Stomach (tissue), 8 donors: ENCODE measurements at regions not wholly inside any gene's neighbourhood (a gene's known extent, or its start where the extent isn't known, plus 50 kb on each side); places are given as distances from the start of the nearest gene placed in this dataset.
A peak's percentile ranks its signal among the peaks of the same experiment; 100 is the strongest.

Source experiments
- DNase-seq, 2 donors: peaks; one replicate each; pipeline versions ENCODE4 v3.0.0 to v3.0.0-alpha.2; 2013 to 2019
- H3K27ac ChIP-seq, 5 donors: fragments of 200-600 bp in 4 of 5; sonication (generic) in 4 of 5; one replicate each; pipeline ENCODE4 v1.5.1; 2013 to 2019; ENCODE audit warnings: mild to moderate bottlenecking in 1 of 5, moderate library complexity in 1 of 5
- H3K27me3 ChIP-seq, 3 donors: fragments of 200-600 bp; sonication (generic); one replicate each; pipeline ENCODE4 v1.5.1; 2017 to 2019; ENCODE audit warnings: mixed run types in 1 of 3
- H3K36me3 ChIP-seq, 4 donors: fragments of 200-600 bp; sonication (generic); 1 replicate in 3 of 4; 2 replicates in 1 of 4; pipeline ENCODE4 v1.5.1; 2016 to 2019
- H3K4me1 ChIP-seq, 4 donors: fragments of 200-600 bp; sonication (generic); one replicate each; pipeline ENCODE4 v1.5.1; 2016 to 2019
- H3K4me3 ChIP-seq, 4 donors: fragments of 200-600 bp; sonication (generic) in 3 of 4; one replicate each; pipeline ENCODE4 v1.5.1; 2016 to 2019; ENCODE audit warnings: mild to moderate bottlenecking in 1 of 4
- H3K9me3 ChIP-seq, 4 donors: fragments of 200-600 bp; sonication (generic); one replicate each; pipeline ENCODE4 v1.5.1; 2016 to 2019
- EP300 ChIP-seq: sonication (generic); formaldehyde crosslinking; IDR thresholded peaks from one replicate; pipeline ENCODE4 v1.6.1; 2017; ENCODE audit warnings: antibody characterized with exemption
- POLR2A ChIP-seq, 4 donors: fragments of 450-650 bp; IDR thresholded peaks; one replicate each; pipeline ENCODE4 v1.6.1; 2016; ENCODE audit warnings: antibody characterized with exemption in 4 of 4, control low read depth in 2 of 4, mild to moderate bottlenecking in 1 of 4, moderate library complexity in 1 of 4
- POLR2AphosphoS5 ChIP-seq, 3 donors: sonication (generic); formaldehyde crosslinking; IDR thresholded peaks; one replicate each; pipeline ENCODE4 v1.6.1; 2016; ENCODE audit warnings: antibody characterized with exemption in 3 of 3
- WGBS, 5 donors: extraction: QIAGEN DNeasy Blood & Tissue Kit in 3 of 5; methylation state at CpG; one replicate each; pipeline versions ENCODE4 v1.1.5 to v1.1.7; 2013 to 2018; 5-methylcytosine and 5-hydroxymethylcytosine counted together
- intact Hi-C: fragments of 100-400 bp; cut with DNase I; formaldehyde crosslinking; loops from one replicate; pipeline ENCODE4 v1.15.1; 2023; ENCODE audit warnings: low total_unique reads
- TF ChIP-seq, protein P1 (sequence below), 7 experiments: fragments of 450-650 bp in 4 of 7; fragments of 200-600 bp in 3 of 7; sonication (generic) in 3 of 7; IDR thresholded peaks; one replicate each; pipeline ENCODE4 v1.5.1; 2016 to 2019; ENCODE audit warnings: antibody characterized with exemption in 7 of 7, control low read depth in 2 of 7, mild to moderate bottlenecking in 1 of 7
- donor health status: healthy with polysubstance abuse.
- donor health status: Bipolar disorder and iron deficiency.
- donor health status: healthy.

DNA sequence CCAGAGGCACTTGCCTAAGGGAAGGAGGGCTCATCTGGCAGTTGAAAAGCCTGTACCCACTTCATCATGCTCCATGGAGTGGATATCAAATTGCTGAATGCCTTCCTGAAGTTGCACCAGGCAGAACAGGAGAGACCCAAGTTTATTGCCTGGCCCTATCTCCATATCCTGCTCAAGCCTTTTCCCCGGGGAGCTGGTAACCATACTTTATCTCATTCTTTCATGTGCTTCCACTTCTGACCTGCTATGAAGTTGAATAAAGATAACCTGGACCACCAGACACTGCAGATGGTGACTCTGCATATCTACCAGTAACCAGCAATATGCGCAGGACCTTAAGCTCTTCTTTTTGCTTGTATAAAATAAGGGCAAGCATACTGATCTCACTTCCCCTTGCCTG, 1397.5 kb upstream of the CDH6 start:
- Histone ChIP-seq H3K27ac (no peak overlapping the region), H3K4me3 (no peak overlapping the region), H3K27me3 (no peaks in the 10 kb centered on the region), H3K4me1 (no peaks in the 10 kb centered on the region), H3K36me3 (no peaks in the 10 kb centered on the region), H3K9me3 (peaks cover 0 to 8% (median 4%) of the 10 kb centered on the region in 4 donors)
- TF ChIP-seq POLR2AphosphoS5 (IDR thresholded peaks at IDR 0.05) (no peak), POLR2A (IDR thresholded peaks at IDR 0.05) (no peak), EP300 (no peak)
- TF ChIP-seq, protein P1, sequence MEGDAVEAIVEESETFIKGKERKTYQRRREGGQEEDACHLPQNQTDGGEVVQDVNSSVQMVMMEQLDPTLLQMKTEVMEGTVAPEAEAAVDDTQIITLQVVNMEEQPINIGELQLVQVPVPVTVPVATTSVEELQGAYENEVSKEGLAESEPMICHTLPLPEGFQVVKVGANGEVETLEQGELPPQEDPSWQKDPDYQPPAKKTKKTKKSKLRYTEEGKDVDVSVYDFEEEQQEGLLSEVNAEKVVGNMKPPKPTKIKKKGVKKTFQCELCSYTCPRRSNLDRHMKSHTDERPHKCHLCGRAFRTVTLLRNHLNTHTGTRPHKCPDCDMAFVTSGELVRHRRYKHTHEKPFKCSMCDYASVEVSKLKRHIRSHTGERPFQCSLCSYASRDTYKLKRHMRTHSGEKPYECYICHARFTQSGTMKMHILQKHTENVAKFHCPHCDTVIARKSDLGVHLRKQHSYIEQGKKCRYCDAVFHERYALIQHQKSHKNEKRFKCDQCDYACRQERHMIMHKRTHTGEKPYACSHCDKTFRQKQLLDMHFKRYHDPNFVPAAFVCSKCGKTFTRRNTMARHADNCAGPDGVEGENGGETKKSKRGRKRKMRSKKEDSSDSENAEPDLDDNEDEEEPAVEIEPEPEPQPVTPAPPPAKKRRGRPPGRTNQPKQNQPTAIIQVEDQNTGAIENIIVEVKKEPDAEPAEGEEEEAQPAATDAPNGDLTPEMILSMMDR (IDR thresholded peaks at IDR 0.05): no peak
- intact Hi-C loops: no loop called here
- 56 to 74% (median 70%) methylated on average over 2 of the region's 2 CpGs for WGBS, 5 donors
- peak in 1 of 2 donors; percentile 3 for DNase-seq

DNA sequence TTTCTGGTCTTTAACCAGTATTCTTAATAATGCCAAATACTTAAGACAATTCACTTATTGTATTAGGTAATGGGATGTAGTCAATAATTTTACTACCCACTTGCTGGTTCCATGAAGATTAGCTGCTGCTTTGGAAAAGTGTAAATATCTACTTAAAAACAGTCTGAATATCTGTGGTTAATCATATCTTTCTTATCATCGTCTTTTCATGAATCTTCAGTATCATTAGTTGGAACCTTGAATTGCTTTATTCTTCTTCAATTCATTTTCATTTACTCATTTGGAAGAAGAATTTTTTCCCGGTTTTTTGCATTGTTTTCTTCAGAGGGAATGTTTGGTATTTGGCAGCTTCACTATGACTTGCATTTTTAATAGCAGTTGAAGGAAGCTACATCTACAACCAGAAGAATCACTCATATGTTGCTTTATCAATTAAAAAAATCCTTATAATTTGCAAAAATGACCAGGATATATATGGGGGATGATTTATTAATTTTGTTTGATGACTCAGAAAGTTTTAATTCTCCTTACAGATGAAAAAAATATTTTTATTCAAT, 1398.3 kb upstream of the CDH6 start:
- Histone ChIP-seq H3K9me3 (peaks cover 0 to under 1% (median 0%) of the 10 kb centered on the region in 4 donors), H3K27me3 (no peaks in the 10 kb centered on the region), H3K27ac (no peak overlapping the region), H3K4me3 (no peak overlapping the region), H3K36me3 (no peaks in the 10 kb centered on the region), H3K4me1 (no peaks in the 10 kb centered on the region)
- no peak for DNase-seq
- 50 to 79% (median 65%) methylated on average over 2 of the region's 2 CpGs for WGBS, 5 donors
- TF ChIP-seq, protein P1 (IDR thresholded peaks at IDR 0.05): no peak
- no peak for TF ChIP-seq POLR2A (IDR thresholded peaks at IDR 0.05)
- no peak for TF ChIP-seq POLR2AphosphoS5 (IDR thresholded peaks at IDR 0.05)
- no peak for TF ChIP-seq EP300
- intact Hi-C loops: no loop called here

DNA sequence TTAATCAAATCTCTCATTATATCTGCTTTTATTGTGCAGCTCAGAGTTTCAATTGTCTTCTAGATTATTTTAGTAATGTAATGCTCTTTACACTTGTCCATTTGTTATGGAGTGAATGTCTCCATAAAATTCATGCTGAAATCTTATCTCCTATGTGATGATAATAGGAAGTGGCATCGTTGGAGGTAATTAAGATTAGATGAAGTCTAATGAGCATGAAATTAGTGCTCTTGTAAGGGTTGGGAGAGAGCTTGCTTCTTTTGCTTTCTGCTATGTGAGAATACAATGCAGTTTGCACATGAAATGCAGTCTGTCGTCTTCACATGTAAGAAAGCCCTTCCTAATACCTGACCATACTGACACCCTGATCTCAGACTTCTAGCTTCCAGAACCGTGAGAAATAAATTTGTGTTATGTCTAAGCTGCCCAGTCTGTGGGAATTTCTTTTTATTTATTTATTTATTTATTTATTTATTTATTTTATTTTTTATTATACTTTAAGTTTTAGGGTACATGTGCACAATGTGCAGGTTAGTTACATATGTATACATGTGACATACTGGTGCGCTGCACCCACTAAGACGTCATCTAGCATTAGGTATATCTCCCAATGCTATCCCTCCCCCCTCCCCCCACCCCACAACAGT, 1399.2 kb upstream of the CDH6 start:
- Histone ChIP-seq H3K4me1 (no peaks in the 10 kb centered on the region), H3K27ac (no peak overlapping the region), H3K36me3 (no peaks in the 10 kb centered on the region), H3K4me3 (no peak overlapping the region), H3K9me3 (no peaks in the 10 kb centered on the region), H3K27me3 (no peaks in the 10 kb centered on the region)
- TF ChIP-seq POLR2A (IDR thresholded peaks at IDR 0.05) (no peak), POLR2AphosphoS5 (IDR thresholded peaks at IDR 0.05) (no peak), EP300 (no peak)
- TF ChIP-seq, protein P1 (IDR thresholded peaks at IDR 0.05): no peak
- intact Hi-C loops: no loop called here
- no peak for DNase-seq
- WGBS, 5 donors: 52 to 70% (median 55%) methylated on average over 5 of the region's 5 CpGs

DNA sequence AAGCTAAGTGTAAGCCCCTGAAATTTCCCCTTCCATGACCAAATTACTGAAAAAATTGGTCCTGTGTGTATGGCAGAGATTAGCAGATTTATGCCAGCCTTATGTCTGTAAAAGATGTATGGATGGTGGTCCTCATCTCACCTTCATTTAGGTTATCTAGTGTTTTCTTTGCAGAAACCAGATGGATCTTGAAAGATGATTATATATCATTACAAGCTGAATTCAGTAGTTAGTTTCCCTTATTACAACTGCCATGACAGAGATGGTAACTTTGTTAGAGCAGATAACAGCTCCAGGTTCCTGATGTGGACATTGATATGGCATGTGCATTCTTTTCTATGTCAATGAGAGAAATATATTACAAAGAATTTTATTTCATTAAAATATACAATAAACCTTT, 1403.2 kb upstream of the CDH6 start:
- Histone ChIP-seq H3K4me1 (no peaks in the 10 kb centered on the region), H3K4me3 (no peak overlapping the region), H3K27me3 (no peaks in the 10 kb centered on the region), H3K27ac (no peak overlapping the region), H3K36me3 (no peaks in the 10 kb centered on the region), H3K9me3 (no peaks in the 10 kb centered on the region)
- no peak for DNase-seq
- intact Hi-C loops: no loop called here
- TF ChIP-seq EP300 (no peak), POLR2A (IDR thresholded peaks at IDR 0.05) (no peak)
- TF ChIP-seq, protein P1 (IDR thresholded peaks at IDR 0.05): no peak
